Activated CD8-positive, alpha-beta memory T cell treated with anti-CD3 and anti-CD28 coated beads for 1 hour (primary cell): ENCODE measurements at regions not wholly inside any gene's neighbourhood (a gene's known extent, or its start where the extent isn't known, plus 50 kb on each side); places are given as distances from the start of the nearest gene placed in this dataset.
"Not testable (repeated sequence)": the region's sequence is repeated elsewhere in the genome, so short reads cannot be mapped to it uniquely, and the experiment has no call there.

Source experiments
- DNase-seq, 2 donors: peaks; one replicate each; pipeline ENCODE4 v3.0.0-alpha.2; 2020; ENCODE audit warnings: low read depth in 1 of 2; ENCODE audit errors: extremely low read depth in 1 of 2

GRCh38 chr14:49159081-49159480, 427.1 kb downstream of the RPS29 start:
- DNase-seq: no peak

GRCh38 chr14:49139593-49139992, 446.6 kb downstream of the RPS29 start:
- DNase-seq: no peak

GRCh38 chr14:49134940-49135339, 451.2 kb downstream of the RPS29 start:
- no peak for DNase-seq

GRCh38 chr14:49121246-49121645, 464.9 kb downstream of the RPS29 start:
- no peak for DNase-seq

GRCh38 chr14:49114161-49114893, 471.9 kb downstream of the RPS29 start:
- no peak for DNase-seq

- DNase-seq: no peak
These were observed 479.2 kb downstream of the RPS29 start for GRCh38 chr14:49106741-49107667.

- DNase-seq: no peak
These were observed 480.2 kb downstream of the RPS29 start for GRCh38 chr14:49105956-49106355.

- DNase-seq: no peak
These were observed 480.7 kb downstream of the RPS29 start for GRCh38 chr14:49105512-49105911.

- DNase-seq: no peak
These were observed 493.8 kb downstream of the RPS29 start for GRCh38 chr14:49092345-49092744.

- DNase-seq: no peak
These were observed 497.1 kb downstream of the RPS29 start for GRCh38 chr14:49089107-49089506.

GRCh38 chr14:49073292-49073691, 512.9 kb downstream of the RPS29 start:
- DNase-seq: not testable (repeated sequence)

- DNase-seq: no peak
These were observed 527.7 kb downstream of the RPS29 start for GRCh38 chr14:49058511-49058910.

GRCh38 chr14:49057838-49058510, 528.2 kb downstream of the RPS29 start:
- no peak for DNase-seq

GRCh38 chr14:49056021-49056420, 530.2 kb downstream of the RPS29 start:
- no peak for DNase-seq

- no peak for DNase-seq
These were observed 533.7 kb downstream of the RPS29 start for GRCh38 chr14:49052521-49052920.

GRCh38 chr14:49051328-49052060, 534.7 kb downstream of the RPS29 start:
- no peak for DNase-seq

- no peak for DNase-seq
These were observed 535.4 kb downstream of the RPS29 start for GRCh38 chr14:49050822-49051221.

- no peak for DNase-seq
These were observed 536.5 kb downstream of the RPS29 start for GRCh38 chr14:49049711-49050110.

GRCh38 chr14:49044981-49045380, 541.2 kb downstream of the RPS29 start:
- DNase-seq: no peak

GRCh38 chr14:49036984-49037516, 549.1 kb downstream of the RPS29 start:
- no peak for DNase-seq
